ENCODE measurements at regions not wholly inside any gene's neighbourhood (a gene's known extent, or its start where the extent isn't known, plus 50 kb on each side); places are given as distances from the start of the nearest gene placed in this dataset.
"Not testable (repeated sequence)": the region's sequence is repeated elsewhere in the genome, so short reads cannot be mapped to it uniquely, and the experiment has no call there.

DNA sequence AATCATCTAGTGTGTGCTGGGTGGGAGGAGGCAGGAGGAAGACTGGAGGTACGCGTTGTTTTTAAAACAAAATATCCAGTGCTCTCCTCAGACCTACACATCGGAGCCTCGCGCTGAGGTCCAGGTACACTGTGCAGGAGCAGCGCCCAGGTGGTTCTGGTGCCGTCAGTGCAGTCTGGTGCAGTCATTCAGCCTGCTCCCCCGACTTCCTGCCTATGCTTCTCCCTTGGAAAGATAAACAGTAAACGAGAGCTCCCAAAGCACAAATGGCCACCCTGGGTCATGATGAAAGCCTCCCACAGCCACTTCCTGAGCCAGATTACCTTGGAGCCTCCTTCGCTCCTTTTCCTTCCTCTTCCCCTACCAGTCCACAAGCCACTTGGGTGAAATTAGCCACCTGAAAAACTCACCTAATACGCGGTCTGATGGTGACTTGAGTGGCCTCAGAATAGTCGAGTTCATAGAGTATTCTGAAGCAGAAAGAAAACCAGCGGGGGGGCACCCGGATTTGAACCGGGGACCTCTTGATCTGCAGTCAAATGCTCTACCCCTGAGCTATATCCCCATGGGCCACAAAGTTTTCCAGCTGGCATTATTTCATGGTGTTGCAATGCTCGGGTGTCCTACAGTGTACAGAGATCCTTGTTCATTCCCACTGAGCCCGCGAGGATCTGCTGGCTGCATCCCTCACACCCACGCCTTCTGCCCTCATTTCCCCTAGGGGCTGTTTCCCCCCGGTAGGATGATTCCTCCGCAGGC, 82.5 kb downstream of the ZNF467 start:
- Histone ChIP-seq H3K4me3 (no peak overlapping the region), H3K27me3 (peaks cover 0 to 25% (median 8%) of the 10 kb centered on the region in 4 donors), H3K36me3 (no peaks in the 10 kb centered on the region), H3K27ac (replicated peaks in 1 of 4) (peak overlapping the region in 1 of 4 donors; percentile 3), H3K4me1 (peaks cover 0 to 35% (median 27%) of the 10 kb centered on the region in 4 donors), H3K9me3 (no peaks in the 10 kb centered on the region)
- intact Hi-C loops (cut with DNase I) = no loop called here
- no peak for DNase-seq (ENCODE audit: extremely low spot score)
- 46% methylated on average over 22 of the region's 22 CpGs for WGBS
- TF ChIP-seq POLR2A (IDR thresholded peaks at IDR 0.05; ENCODE audit: low read depth) = no peak

DNA sequence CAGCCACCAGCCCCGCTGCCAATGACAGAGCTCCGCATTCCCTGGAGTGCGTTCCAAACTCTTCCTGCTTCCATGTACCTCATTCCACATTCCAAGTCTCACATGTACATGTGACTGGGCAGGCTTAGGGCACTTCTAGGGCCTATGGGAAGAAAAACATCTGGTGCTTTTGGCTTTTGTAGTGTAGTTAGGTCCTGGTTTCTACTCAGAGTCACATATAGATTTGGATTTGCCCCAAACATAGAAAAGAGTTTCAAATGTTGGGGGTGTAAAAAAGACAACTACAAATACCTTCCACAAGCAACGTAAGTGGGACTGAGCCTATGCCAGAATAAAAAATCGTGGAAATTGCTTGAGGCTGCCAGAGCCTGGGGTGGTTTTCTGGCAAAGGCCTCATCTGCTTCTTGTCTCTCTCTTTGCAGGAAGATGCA, 84.1 kb downstream of the ZNF467 start:
- Histone ChIP-seq H3K27me3 (peaks cover 0 to 25% (median 8%) of the 10 kb centered on the region in 4 donors), H3K4me1 (peaks cover 0 to 43% (median 35%) of the 10 kb centered on the region in 4 donors), H3K27ac (replicated peaks in 1 of 4) (peak overlapping the region in 1 of 4 donors; percentile 37), H3K4me3 (no peak overlapping the region), H3K9me3 (no peaks in the 10 kb centered on the region), H3K36me3 (no peaks in the 10 kb centered on the region)
- DNase-seq (ENCODE audit: extremely low spot score) = no peak
- intact Hi-C loops (cut with DNase I) = no loop called here
- WGBS = 63% methylated on average over 5 of the region's 5 CpGs
- no peak for TF ChIP-seq POLR2A (IDR thresholded peaks at IDR 0.05; ENCODE audit: low read depth)
- no peak for TF ChIP-seq POLR2AphosphoS5 (IDR thresholded peaks at IDR 0.05)
- TF ChIP-seq, protein P1, sequence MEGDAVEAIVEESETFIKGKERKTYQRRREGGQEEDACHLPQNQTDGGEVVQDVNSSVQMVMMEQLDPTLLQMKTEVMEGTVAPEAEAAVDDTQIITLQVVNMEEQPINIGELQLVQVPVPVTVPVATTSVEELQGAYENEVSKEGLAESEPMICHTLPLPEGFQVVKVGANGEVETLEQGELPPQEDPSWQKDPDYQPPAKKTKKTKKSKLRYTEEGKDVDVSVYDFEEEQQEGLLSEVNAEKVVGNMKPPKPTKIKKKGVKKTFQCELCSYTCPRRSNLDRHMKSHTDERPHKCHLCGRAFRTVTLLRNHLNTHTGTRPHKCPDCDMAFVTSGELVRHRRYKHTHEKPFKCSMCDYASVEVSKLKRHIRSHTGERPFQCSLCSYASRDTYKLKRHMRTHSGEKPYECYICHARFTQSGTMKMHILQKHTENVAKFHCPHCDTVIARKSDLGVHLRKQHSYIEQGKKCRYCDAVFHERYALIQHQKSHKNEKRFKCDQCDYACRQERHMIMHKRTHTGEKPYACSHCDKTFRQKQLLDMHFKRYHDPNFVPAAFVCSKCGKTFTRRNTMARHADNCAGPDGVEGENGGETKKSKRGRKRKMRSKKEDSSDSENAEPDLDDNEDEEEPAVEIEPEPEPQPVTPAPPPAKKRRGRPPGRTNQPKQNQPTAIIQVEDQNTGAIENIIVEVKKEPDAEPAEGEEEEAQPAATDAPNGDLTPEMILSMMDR (IDR thresholded peaks at IDR 0.05) = no peak
- TF ChIP-seq EP300 (IDR thresholded peaks at IDR 0.05) = no peak

DNA sequence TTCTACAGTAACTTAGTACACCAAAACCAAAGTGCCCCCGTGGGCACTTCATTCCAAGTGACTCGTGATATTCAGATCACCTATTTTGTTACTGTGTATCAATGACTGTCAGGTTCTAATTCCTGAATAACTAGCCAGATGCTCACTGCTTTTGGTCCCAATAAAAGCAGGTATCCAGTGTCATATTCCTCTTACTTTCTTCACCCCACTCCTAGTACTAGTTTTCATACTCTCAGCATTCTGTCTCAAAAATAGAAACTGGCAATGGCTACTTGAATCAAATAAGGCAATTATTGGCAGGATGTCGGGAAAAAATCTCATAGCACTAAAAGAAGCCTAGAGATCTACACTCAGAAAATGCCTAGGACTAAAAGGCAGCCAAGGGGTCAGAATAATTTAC, 84.6 kb downstream of the ZNF467 start:
- Histone ChIP-seq H3K4me3 (no peak overlapping the region), H3K27ac (replicated peaks in 1 of 4) (peak overlapping the region in 1 of 4 donors; percentile 37)

DNA sequence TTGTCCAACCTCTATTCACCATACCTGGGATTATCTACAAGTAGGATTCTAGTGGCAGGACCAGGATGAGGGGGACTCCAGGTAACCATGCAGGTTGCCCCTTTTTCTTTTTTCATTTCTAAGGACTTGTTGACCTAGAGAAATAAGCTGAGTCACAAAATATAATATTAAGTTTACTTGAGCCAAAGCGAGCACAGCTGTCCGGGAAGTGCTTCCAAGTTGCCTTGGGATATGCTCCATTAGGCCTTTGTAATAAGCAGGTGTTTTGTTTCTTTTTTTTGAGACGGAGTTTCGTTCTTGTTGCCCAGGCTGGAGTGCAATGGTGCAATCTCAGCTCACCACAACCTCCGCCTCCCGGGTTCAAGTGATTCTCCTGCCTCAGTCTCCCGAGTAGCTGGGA, 85.6 kb downstream of the ZNF467 start:
- H3K4me1 ChIP-seq = peaks cover 0 to 42% (median 34%) of the 10 kb centered on the region in 4 donors
- WGBS = 81% methylated on average over 7 of the region's 7 CpGs
- H3K9me3 ChIP-seq; H3K4me3 ChIP-seq; DNase-seq (ENCODE audit: extremely low spot score); H3K27ac ChIP-seq (replicated peaks in 1 of 4); intact Hi-C loops (cut with DNase I); H3K36me3 ChIP-seq: not testable (repeated sequence)
- peaks cover 0 to 23% (median 7%) of the 10 kb centered on the region in 4 donors for H3K27me3 ChIP-seq

More for the DNA sequence above, 84.6 kb downstream of the ZNF467 start:
- DNase-seq (ENCODE audit: extremely low spot score) = no peak
- peaks cover 0 to 43% (median 35%) of the 10 kb centered on the region in 4 donors for H3K4me1 ChIP-seq
- H3K27me3 ChIP-seq = peaks cover 0 to 25% (median 8%) of the 10 kb centered on the region in 4 donors
- 74% methylated on average over 3 of the region's 3 CpGs for WGBS
- no peaks in the 10 kb centered on the region for H3K9me3 ChIP-seq
- TF ChIP-seq POLR2AphosphoS5 (IDR thresholded peaks at IDR 0.05) (no peak), POLR2A (IDR thresholded peaks at IDR 0.05; ENCODE audit: low read depth) (no peak), EP300 (IDR thresholded peaks at IDR 0.05) (no peak)
- TF ChIP-seq, protein P1 (IDR thresholded peaks at IDR 0.05) = no peak
- intact Hi-C loops (cut with DNase I) = no loop called here
- no peaks in the 10 kb centered on the region for H3K36me3 ChIP-seq

DNA sequence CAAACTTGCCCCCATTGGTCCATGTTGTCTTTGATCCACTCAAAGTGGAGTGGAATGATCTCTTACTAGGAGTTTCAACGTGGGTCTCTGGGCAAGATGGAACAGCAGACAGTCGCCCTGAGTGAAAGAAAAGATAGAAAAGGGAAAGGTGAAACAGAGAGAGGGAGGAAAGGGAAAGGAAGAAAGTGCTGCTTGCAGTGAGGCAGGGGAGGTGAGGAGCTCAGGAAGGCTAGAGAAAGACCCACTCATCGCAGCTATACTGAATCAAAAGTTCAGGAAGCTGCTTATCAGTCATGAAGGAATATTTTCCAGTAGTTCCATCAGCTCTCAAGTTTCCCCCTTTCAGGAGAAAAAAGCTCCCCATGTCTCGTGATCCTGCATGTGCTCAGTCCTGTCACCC, 86.9 kb downstream of the ZNF467 start:
- Histone ChIP-seq H3K9me3 (no peaks in the 10 kb centered on the region), H3K4me3 (no peak overlapping the region), H3K36me3 (no peaks in the 10 kb centered on the region), H3K4me1 (peaks cover 0 to 35% (median 28%) of the 10 kb centered on the region in 4 donors), H3K27ac (replicated peaks in 1 of 4) (peak overlapping the region in 1 of 4 donors; percentile 50), H3K27me3 (peaks cover 0 to 13% (median 5%) of the 10 kb centered on the region in 4 donors)
- DNase-seq (ENCODE audit: extremely low spot score) = no peak
- intact Hi-C loops (cut with DNase I) = no loop called here
- WGBS = 53% methylated on average over 4 of the region's 4 CpGs
- TF ChIP-seq POLR2A (IDR thresholded peaks at IDR 0.05; ENCODE audit: low read depth) (no peak), POLR2AphosphoS5 (IDR thresholded peaks at IDR 0.05) (no peak), EP300 (IDR thresholded peaks at IDR 0.05) (no peak)
- TF ChIP-seq, protein P1 (IDR thresholded peaks at IDR 0.05) = no peak
